ENCODE measurements at regions not wholly inside any gene's neighbourhood (a gene's known extent, or its start where the extent isn't known, plus 50 kb on each side); places are given as distances from the start of the nearest gene placed in this dataset.

- TF ChIP-seq ZNF462 (CRISPR knock-in tag; IDR thresholded peaks at IDR 0.05), result no peak
- no peak for TF ChIP-seq STAT1 (IDR thresholded peaks at IDR 0.05; ENCODE audit: unreplicated experiment)
- no peak for TF ChIP-seq CREB1 (CRISPR knock-in tag; IDR thresholded peaks at IDR 0.05; ENCODE audit: low read depth)
- TF ChIP-seq CTCF (conservative IDR thresholded peaks at IDR 0.05; ENCODE audit: low read depth in 2 of 2), result peak; percentile 35 to 52; a peak in 3 of 4 replicates
- TF ChIP-seq EZH2 (IDR thresholded peaks at IDR 0.05; ENCODE audit: low read depth, unreplicated experiment), result no peak
These were observed 94.0 kb upstream of the FMN2 start (continued) for GRCh38 chr1:239997515-239998311.

GRCh38 chr1:239998312-239998649, 93.4 kb upstream of the FMN2 start:
- no peak overlapping the region for H3K27ac Mint-ChIP-seq
- peaks cover 2% of the 10 kb centered on the region; the same call in 1 of the 3 replicates for H3K4me1 Mint-ChIP-seq
- Histone ChIP-seq H3K79me2 (replicated peaks; ENCODE audit: insufficient read depth) (no peaks in the 10 kb centered on the region), H4K20me1 (replicated peaks; ENCODE audit: insufficient read depth) (no peaks in the 10 kb centered on the region), H2AFZ (no peak overlapping the region), H3K27ac (ENCODE audit: low read depth) (no peak overlapping the region), H3K4me1 (ENCODE audit: insufficient read depth) (no peaks in the 10 kb centered on the region), H3K9me2 (ENCODE audit: insufficient read depth) (no peaks in the 10 kb centered on the region), H3K36me3 (ENCODE audit: insufficient read depth) (no peaks in the 10 kb centered on the region), H3K4me2 (peak overlapping the region; percentile 75), H3K27me3 (ENCODE audit: insufficient read depth) (peaks cover 23% of the 10 kb centered on the region), H3K4me3 (peak overlapping the region; percentile 60), H3F3A (replicated peaks; ENCODE audit: low read depth) (no peaks in the 10 kb centered on the region)
- peaks cover 3% of the 10 kb centered on the region; the same call in 1 of the 3 replicates for H3K36me3 Mint-ChIP-seq (ENCODE audit: low read depth)
- peak overlapping the region; percentile 72 for H3K4me3 Mint-ChIP-seq
- DNase-seq (ENCODE audit: low spot score), result no peak
- ATAC-seq, result no peak
- no peaks in the 10 kb centered on the region for H3K9me3 Mint-ChIP-seq
- H3K27me3 Mint-ChIP-seq (ENCODE audit: insufficient read depth, low read depth, poor library complexity), result peaks cover 8% of the 10 kb centered on the region
- TF ChIP-seq POLR2AphosphoS5 (IDR thresholded peaks at IDR 0.05; ENCODE audit: low read depth) (no peak), EZH2phosphoT487 (IDR thresholded peaks at IDR 0.05; ENCODE audit: unreplicated experiment) (no peak), ZNF114 (CRISPR knock-in tag; IDR thresholded peaks at IDR 0.05) (no peak), STAT1 (IDR thresholded peaks at IDR 0.05; ENCODE audit: unreplicated experiment) (no peak), NANOG (IDR thresholded peaks at IDR 0.05; ENCODE audit: borderline replicate concordance) (no peak), ZNF331 (CRISPR knock-in tag; IDR thresholded peaks at IDR 0.05; ENCODE audit: low read depth) (no peak)

Measured in GM23338 (cell line).